HUES48 (cell line): ENCODE measurements at regions not wholly inside any gene's neighbourhood (a gene's known extent, or its start where the extent isn't known, plus 50 kb on each side); places are given as distances from the start of the nearest gene placed in this dataset.

ENCODE experiments used
- H3K27ac ChIP-seq: one replicate; pipeline ENCODE4 v1.7.0; 2013; ENCODE audit warnings: low read depth, low read length, inconsistent platforms
- H3K27me3 ChIP-seq: 2 replicates; pipeline ENCODE4 v1.6.1; 2013; ENCODE audit warnings: mild to moderate bottlenecking, low read length; ENCODE audit not compliant: control insufficient read depth, insufficient read depth
- H3K36me3 ChIP-seq: 2 replicates; pipeline ENCODE4 v1.6.1; 2013; ENCODE audit warnings: low read length; ENCODE audit not compliant: control insufficient read depth, insufficient read depth
- H3K4me1 ChIP-seq: 2 replicates; pipeline ENCODE4 v1.6.1; 2013; ENCODE audit warnings: mild to moderate bottlenecking, low read length; ENCODE audit not compliant: control insufficient read depth, insufficient read depth
- H3K4me3 ChIP-seq: 2 replicates; pipeline ENCODE4 v1.5.1; 2013; ENCODE audit warnings: mild to moderate bottlenecking, low read depth, low read length
- H3K9ac ChIP-seq: 2 replicates; pipeline ENCODE4 v1.6.1; 2013; ENCODE audit warnings: mild to moderate bottlenecking, low read depth, low read length, moderate library complexity
- H3K9me3 ChIP-seq: 2 replicates; pipeline ENCODE4 v1.6.1; 2013; ENCODE audit warnings: low read length; ENCODE audit not compliant: control insufficient read depth, insufficient read depth

DNA sequence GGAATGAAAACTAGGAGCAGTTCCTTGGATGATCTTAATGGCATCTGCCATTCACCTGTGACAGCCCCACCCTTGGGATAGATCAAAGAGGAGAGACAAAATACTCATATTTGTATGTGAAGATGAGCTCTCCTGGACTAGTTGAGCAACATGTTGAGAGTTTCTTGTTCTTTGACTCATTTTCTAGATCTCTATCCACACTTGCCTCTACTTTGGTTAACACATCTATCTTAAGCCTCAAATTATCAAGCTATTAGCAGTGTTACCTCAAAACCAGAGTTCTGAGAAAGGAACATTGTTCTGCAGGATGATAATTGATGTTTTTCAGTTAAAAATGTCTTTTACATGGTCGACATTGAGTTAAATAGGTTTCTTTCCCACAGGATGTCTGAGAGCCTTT lies 94.2 kb upstream of the TEX13D start:
- no peak overlapping the region for H3K9ac ChIP-seq
- H3K4me3 ChIP-seq: no peak overlapping the region
- no peaks in the 10 kb centered on the region for H3K9me3 ChIP-seq
- peaks cover 35% of the 10 kb centered on the region for H3K27me3 ChIP-seq
- peaks cover 7% of the 10 kb centered on the region for H3K4me1 ChIP-seq
- H3K36me3 ChIP-seq: no peaks in the 10 kb centered on the region
- H3K27ac ChIP-seq: no peak overlapping the region

- H3K36me3 ChIP-seq: no peaks in the 10 kb centered on the region
- peaks cover 24% of the 10 kb centered on the region for H3K27me3 ChIP-seq
- H3K9me3 ChIP-seq: no peaks in the 10 kb centered on the region
- H3K9ac ChIP-seq: no peak overlapping the region
- no peak overlapping the region for H3K27ac ChIP-seq
- no peak overlapping the region for H3K4me3 ChIP-seq
- H3K4me1 ChIP-seq: peaks cover 6% of the 10 kb centered on the region; the same call in 1 of the 2 replicates
These were observed 93.1 kb upstream of the TEX13D start for GRCh38 chrX:124239324-124239723.

GRCh38 chrX:124239911-124240310 lies 92.5 kb upstream of the TEX13D start:
- H3K36me3 ChIP-seq: no peaks in the 10 kb centered on the region
- peaks cover 6% of the 10 kb centered on the region; the same call in 1 of the 2 replicates for H3K4me1 ChIP-seq
- H3K4me3 ChIP-seq: no peak overlapping the region
- H3K27ac ChIP-seq: no peak overlapping the region
- H3K9ac ChIP-seq: no peak overlapping the region
- no peaks in the 10 kb centered on the region for H3K9me3 ChIP-seq
- peaks cover 22% of the 10 kb centered on the region for H3K27me3 ChIP-seq

- H3K27me3 ChIP-seq: peaks cover 20% of the 10 kb centered on the region
- H3K4me1 ChIP-seq: peaks cover 6% of the 10 kb centered on the region; the same call in 1 of the 2 replicates
- H3K9me3 ChIP-seq: no peaks in the 10 kb centered on the region
These were observed 92.0 kb upstream of the TEX13D start for GRCh38 chrX:124240422-124240821.

DNA sequence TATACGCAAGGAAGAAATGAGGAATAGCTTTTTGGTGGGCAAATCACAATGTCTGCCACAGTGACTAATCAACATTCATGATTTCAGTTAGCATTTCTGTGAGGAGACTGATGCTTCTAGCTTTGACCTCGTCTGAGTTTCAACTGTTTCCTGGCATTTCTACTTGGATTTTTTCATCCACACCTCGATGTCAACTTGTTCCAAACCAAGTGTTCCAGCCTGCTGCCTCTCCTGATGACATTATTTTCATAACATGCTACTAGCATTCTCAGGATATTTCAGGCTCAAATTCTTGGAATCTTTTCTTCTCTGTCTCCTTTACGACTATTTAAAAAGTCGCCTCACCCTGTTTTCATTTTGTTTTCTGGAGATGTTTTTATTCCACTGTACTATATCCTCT lies 90.3 kb upstream of the TEX13D start:
- H3K27ac ChIP-seq: no peak overlapping the region
- H3K9me3 ChIP-seq: no peaks in the 10 kb centered on the region
- peaks cover 6% of the 10 kb centered on the region; the same call in 1 of the 2 replicates for H3K4me1 ChIP-seq
- peaks cover 20% of the 10 kb centered on the region; the same call in 1 of the 2 replicates for H3K27me3 ChIP-seq
- H3K36me3 ChIP-seq: no peaks in the 10 kb centered on the region
- H3K4me3 ChIP-seq: no peak overlapping the region
- no peak overlapping the region for H3K9ac ChIP-seq

More at GRCh38 chrX:124240422-124240821, 92.0 kb upstream of the TEX13D start:
- Histone ChIP-seq H3K36me3 (no peaks in the 10 kb centered on the region), H3K9ac (no peak overlapping the region), H3K4me3 (no peak overlapping the region), H3K27ac (no peak overlapping the region)

DNA sequence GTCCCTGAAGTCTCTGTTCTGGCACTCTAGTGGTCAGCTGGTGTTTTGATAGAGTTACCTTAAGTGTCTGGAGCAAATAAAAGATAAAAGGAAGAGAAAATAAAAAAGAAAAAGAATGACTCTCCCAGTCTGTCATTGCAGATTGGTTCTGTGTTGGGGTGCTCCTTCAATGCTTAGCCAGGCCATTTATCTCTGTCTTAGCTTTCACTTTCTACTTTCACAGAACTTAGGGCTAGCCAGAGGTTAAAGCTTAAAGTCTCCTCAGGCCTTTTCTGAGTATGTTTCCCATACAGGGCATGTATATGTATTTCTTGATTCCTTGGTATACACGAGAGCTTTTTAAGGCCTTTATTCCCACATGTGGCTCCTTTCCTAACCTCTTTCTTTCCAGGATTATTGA lies 83.1 kb upstream of the TEX13D start:
- no peak overlapping the region for H3K27ac ChIP-seq
- H3K27me3 ChIP-seq: no peaks in the 10 kb centered on the region
- H3K4me3 ChIP-seq: no peak overlapping the region
- no peak overlapping the region for H3K9ac ChIP-seq
- no peaks in the 10 kb centered on the region for H3K9me3 ChIP-seq
- no peaks in the 10 kb centered on the region for H3K36me3 ChIP-seq
- H3K4me1 ChIP-seq: no peaks in the 10 kb centered on the region

GRCh38 chrX:124250835-124251437 lies 81.5 kb upstream of the TEX13D start:
- H3K27ac ChIP-seq: no peak overlapping the region
- no peaks in the 10 kb centered on the region for H3K36me3 ChIP-seq
- H3K9ac ChIP-seq: no peak overlapping the region
- no peaks in the 10 kb centered on the region for H3K9me3 ChIP-seq
- H3K4me3 ChIP-seq: no peak overlapping the region
- H3K4me1 ChIP-seq: no peaks in the 10 kb centered on the region
- H3K27me3 ChIP-seq: no peaks in the 10 kb centered on the region; the same call in 1 of the 2 replicates

- Histone ChIP-seq H3K27ac (no peak overlapping the region), H3K9ac (no peak overlapping the region), H3K4me1 (0 out of 2 replicates have a peak, but pooled peaks cover 4% of the 10 kb centered on the region), H3K36me3 (no peaks in the 10 kb centered on the region), H3K4me3 (no peak overlapping the region), H3K27me3 (no peaks in the 10 kb centered on the region; the same call in 1 of the 2 replicates), H3K9me3 (no peaks in the 10 kb centered on the region)
These were observed 77.8 kb upstream of the TEX13D start for GRCh38 chrX:124254611-124255010.

DNA sequence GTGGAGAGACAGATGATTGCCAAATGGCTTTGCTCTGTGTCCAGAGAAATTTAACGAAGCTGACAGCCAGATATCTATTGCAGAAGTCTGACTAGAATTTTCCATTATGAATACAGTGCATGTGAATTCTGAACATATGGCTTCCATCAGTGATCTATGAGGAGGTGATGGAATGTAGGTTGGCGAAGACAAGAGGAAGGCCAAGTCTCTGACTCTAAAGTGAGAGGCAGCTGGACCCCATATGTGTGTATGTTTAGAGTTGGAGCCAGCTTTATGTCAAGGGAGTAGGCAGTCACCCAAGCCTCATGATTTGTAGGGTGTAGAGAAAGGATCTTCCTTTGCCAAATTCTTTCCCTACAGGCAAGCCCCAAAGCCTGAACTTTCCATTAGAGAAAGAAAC lies 76.2 kb upstream of the TEX13D start:
- Histone ChIP-seq H3K9ac (no peak overlapping the region), H3K27ac (no peak overlapping the region), H3K9me3 (no peaks in the 10 kb centered on the region), H3K27me3 (no peaks in the 10 kb centered on the region; the same call in 1 of the 2 replicates), H3K4me3 (no peak overlapping the region), H3K36me3 (no peaks in the 10 kb centered on the region), H3K4me1 (0 out of 2 replicates have a peak, but pooled peaks cover 4% of the 10 kb centered on the region)

DNA sequence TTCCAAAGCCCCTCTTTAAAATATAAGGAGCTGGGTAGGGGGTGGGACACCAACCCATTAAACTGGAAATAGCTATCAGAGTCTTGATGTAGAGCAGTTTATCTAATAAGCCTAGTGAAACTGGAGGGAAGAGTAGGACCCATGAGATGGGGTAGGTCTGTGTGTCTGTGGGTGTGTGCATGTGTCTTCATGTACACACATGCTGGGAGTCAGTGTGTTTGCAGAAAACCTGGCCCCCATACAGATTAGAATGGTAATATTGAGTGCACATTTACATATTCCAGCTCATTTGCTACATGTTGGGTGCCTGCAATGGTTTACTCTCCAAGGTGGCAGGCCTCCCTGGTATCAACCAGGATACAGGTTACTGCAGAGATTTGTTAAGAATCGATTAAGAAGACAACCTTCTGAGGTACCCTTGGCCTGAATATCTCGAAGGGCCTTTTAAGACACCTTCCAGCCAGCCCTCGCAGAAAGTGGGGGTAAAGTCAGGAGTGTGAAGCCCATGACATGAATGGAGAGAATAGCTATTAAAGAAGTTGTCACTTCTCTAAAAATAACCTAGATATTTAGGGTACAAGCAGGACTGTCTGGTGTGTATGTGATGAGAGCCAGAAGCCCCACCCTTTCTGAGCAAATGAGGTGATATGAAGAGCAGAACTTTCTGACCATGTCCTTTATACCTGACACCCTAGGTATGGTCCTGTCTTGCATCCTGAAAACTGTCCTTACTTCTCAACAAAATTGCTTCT lies 75.7 kb upstream of the TEX13D start:
- Histone ChIP-seq H3K9ac (no peak overlapping the region), H3K36me3 (no peaks in the 10 kb centered on the region)

More for the DNA sequence above, 75.7 kb upstream of the TEX13D start:
- no peak overlapping the region for H3K27ac ChIP-seq
- 0 out of 2 replicates have a peak, but pooled peaks cover 4% of the 10 kb centered on the region for H3K4me1 ChIP-seq
- no peaks in the 10 kb centered on the region; the same call in 1 of the 2 replicates for H3K27me3 ChIP-seq
- no peaks in the 10 kb centered on the region for H3K9me3 ChIP-seq
- no peak overlapping the region for H3K4me3 ChIP-seq
